Stimulated activated CD8-positive, alpha-beta memory T cell treated with anti-CD3 and anti-CD28 coated beads, Interleukin-7, amount 100 ng/mL, for 4 hours (primary cell): ENCODE measurements at regions not wholly inside any gene's neighbourhood (a gene's known extent, or its start where the extent isn't known, plus 50 kb on each side); places are given as distances from the start of the nearest gene placed in this dataset.

Experiments used
- DNase-seq, 2 donors: peaks; one replicate each; pipeline ENCODE4 v3.0.0-alpha.2; 2020; ENCODE audit warnings: low read depth in 2 of 2

GRCh38 chr2:126990605-126991532 lies 92.2 kb downstream of the TEX51 start:
- no peak for DNase-seq

- no peak for DNase-seq
Observed at GRCh38 chr2:126994340-126994777, 95.7 kb downstream of the TEX51 start.

- no peak for DNase-seq
Observed at GRCh38 chr2:126995621-126996377, 97.1 kb downstream of the TEX51 start.

- no peak for DNase-seq
Observed at GRCh38 chr2:126996378-126996699, 97.6 kb downstream of the TEX51 start.
